CMK (cell line): ENCODE measurements at regions not wholly inside any gene's neighbourhood (a gene's known extent, or its start where the extent isn't known, plus 50 kb on each side); places are given as distances from the start of the nearest gene placed in this dataset.

Experiments
- DNase-seq: peaks from one replicate; pipeline ENCODE4 v3.0.0-alpha.2; 2010; ENCODE audit warnings: low read depth

- DNase-seq = peak; percentile 32
Observed at GRCh38 chr3:19093084-19093483, 55.2 kb upstream of the KCNH8 start.

GRCh38 chr3:19077388-19077787 is 70.9 kb upstream of the KCNH8 start:
- no peak for DNase-seq

- no peak for DNase-seq
Observed at GRCh38 chr3:19075037-19075436, 73.3 kb upstream of the KCNH8 start.

GRCh38 chr3:19074257-19074900 is 73.9 kb upstream of the KCNH8 start:
- DNase-seq = no peak

GRCh38 chr3:19073341-19074105 is 74.8 kb upstream of the KCNH8 start:
- no peak for DNase-seq

GRCh38 chr3:19070325-19070724 is 78.0 kb upstream of the KCNH8 start:
- DNase-seq = no peak

GRCh38 chr3:19065027-19065426 is 83.3 kb upstream of the KCNH8 start:
- DNase-seq = no peak

GRCh38 chr3:19063936-19064335 is 84.4 kb upstream of the KCNH8 start:
- no peak for DNase-seq

GRCh38 chr3:19060404-19060803 is 87.9 kb upstream of the KCNH8 start:
- DNase-seq = no peak

GRCh38 chr3:19052874-19053273 is 95.4 kb upstream of the KCNH8 start:
- no peak for DNase-seq

GRCh38 chr3:19046440-19046839 is 101.9 kb upstream of the KCNH8 start:
- DNase-seq = no peak

- no peak for DNase-seq
Observed at GRCh38 chr3:19030522-19030839, 117.8 kb upstream of the KCNH8 start.

GRCh38 chr3:19029837-19030521 is 118.3 kb upstream of the KCNH8 start:
- DNase-seq = no peak

- no peak for DNase-seq
Observed at GRCh38 chr3:19025441-19025840, 122.9 kb upstream of the KCNH8 start.

GRCh38 chr3:19022546-19022945 is 125.8 kb upstream of the KCNH8 start:
- no peak for DNase-seq

- DNase-seq = no peak
Observed at GRCh38 chr3:19016851-19017250, 131.5 kb upstream of the KCNH8 start.

GRCh38 chr3:19013879-19014278 is 134.4 kb upstream of the KCNH8 start:
- no peak for DNase-seq

- DNase-seq = no peak
Observed at GRCh38 chr3:19012846-19013245, 135.5 kb upstream of the KCNH8 start.

- DNase-seq = no peak
Observed at GRCh38 chr3:19002606-19003005, 145.7 kb upstream of the KCNH8 start.

GRCh38 chr3:18998069-18998468 is 150.2 kb upstream of the KCNH8 start:
- no peak for DNase-seq

GRCh38 chr3:18992709-18993108 is 155.6 kb upstream of the KCNH8 start:
- DNase-seq = no peak

GRCh38 chr3:18989237-18989795 is 159.0 kb upstream of the KCNH8 start:
- no peak for DNase-seq

- DNase-seq = no peak
Observed at GRCh38 chr3:18988614-18989229, 159.6 kb upstream of the KCNH8 start.
